Upper lobe of left lung (tissue), 6 donors: ENCODE measurements at regions not wholly inside any gene's neighbourhood (a gene's known extent, or its start where the extent isn't known, plus 50 kb on each side); places are given as distances from the start of the nearest gene placed in this dataset.

Experiments
- ATAC-seq, 2 donors: fragments of 200-7000 bp; cut with Tn5 transposase; one replicate each; pipeline ENCODE4 v1.9.1; 2022; ENCODE audit warnings: mild to moderate bottlenecking in 2 of 2, moderate library complexity in 2 of 2; ENCODE audit not compliant: low FRiP score in 2 of 2
- DNase-seq, 2 donors: peaks; one replicate each; pipeline ENCODE4 v3.0.0-alpha.2; 2019 to 2020
- H3K27ac ChIP-seq, 4 donors: fragments of 200-600 bp; sonication (generic); one replicate each; pipeline ENCODE4 v1.5.1; 2016 to 2019
- H3K27me3 ChIP-seq, 4 donors: fragments of 200-600 bp; sonication (generic); one replicate each; pipeline ENCODE4 v1.5.1; 2017 to 2019
- H3K36me3 ChIP-seq, 4 donors: fragments of 200-600 bp; sonication (generic); one replicate each; pipeline ENCODE4 v1.5.1; 2016 to 2019
- H3K4me1 ChIP-seq, 4 donors: fragments of 200-600 bp; sonication (generic); one replicate each; pipeline ENCODE4 v1.5.1; 2018 to 2019
- H3K4me3 ChIP-seq, 4 donors: fragments of 200-600 bp; sonication (generic); one replicate each; pipeline ENCODE4 v1.5.1; 2017 to 2019; ENCODE audit warnings: mild to moderate bottlenecking in 2 of 4, moderate library complexity in 1 of 4
- H3K9me3 ChIP-seq, 4 donors: fragments of 200-600 bp; sonication (generic); one replicate each; pipeline ENCODE4 v1.5.1; 2018 to 2019
- EP300 ChIP-seq, 4 donors: sonication (generic); formaldehyde crosslinking; IDR thresholded peaks; one replicate each; pipeline ENCODE4 v1.5.1; 2017; ENCODE audit warnings: antibody characterized with exemption in 4 of 4, control low read depth in 2 of 4
- POLR2A ChIP-seq, 4 donors: fragments of 450-650 bp; IDR thresholded peaks; one replicate each; pipeline ENCODE4 v1.5.1; 2016 to 2017; ENCODE audit warnings: antibody characterized with exemption in 4 of 4, mild to moderate bottlenecking in 2 of 4
- POLR2AphosphoS5 ChIP-seq, 2 donors: sonication (generic); formaldehyde crosslinking; IDR thresholded peaks; one replicate each; pipeline ENCODE4 v1.5.1; 2017; ENCODE audit warnings: antibody characterized with exemption in 2 of 2
- WGBS, 2 donors: methylation state at CpG; one replicate each; pipeline ENCODE4 v1.1.5; 2017 to 2018; 5-methylcytosine and 5-hydroxymethylcytosine counted together
- TF ChIP-seq, protein P1 (sequence below), 6 experiments: fragments of 450-650 bp in 4 of 6; fragments of 200-600 bp in 2 of 6; sonication (generic) in 2 of 6; IDR thresholded peaks; one replicate each; pipeline ENCODE4 v1.5.1; 2016 to 2019; ENCODE audit warnings: antibody characterized with exemption in 6 of 6
- donor health status: DM: no; HTN: no; CAD: no; lungs with moderate emphysema.
- donor health status: DM: no; HTN: yes; CAD: no; lungs with severe emphysema.

DNA sequence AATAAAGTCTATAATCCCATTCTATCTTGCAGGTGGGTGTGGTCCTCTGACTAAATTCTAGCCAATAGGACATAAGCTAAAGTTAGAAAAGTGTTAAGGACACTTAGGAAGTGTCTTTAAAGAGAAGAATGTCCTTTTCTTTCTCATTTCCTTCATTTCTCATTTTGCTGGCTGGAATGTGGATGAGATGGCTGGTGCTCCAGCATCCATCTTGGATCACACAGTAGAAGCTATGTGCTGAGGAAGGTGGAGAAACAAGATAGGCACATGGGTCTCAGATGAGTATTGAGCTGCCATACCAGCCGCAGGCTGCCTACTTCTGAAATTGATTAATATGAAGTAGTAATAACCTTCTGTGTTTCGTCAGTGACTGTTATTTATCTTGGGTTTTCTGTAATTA is 289.0 kb downstream of the LRFN2 start:
- 88 to 95% methylated on average over 2 of the region's 2 CpGs for WGBS, 2 donors

DNA sequence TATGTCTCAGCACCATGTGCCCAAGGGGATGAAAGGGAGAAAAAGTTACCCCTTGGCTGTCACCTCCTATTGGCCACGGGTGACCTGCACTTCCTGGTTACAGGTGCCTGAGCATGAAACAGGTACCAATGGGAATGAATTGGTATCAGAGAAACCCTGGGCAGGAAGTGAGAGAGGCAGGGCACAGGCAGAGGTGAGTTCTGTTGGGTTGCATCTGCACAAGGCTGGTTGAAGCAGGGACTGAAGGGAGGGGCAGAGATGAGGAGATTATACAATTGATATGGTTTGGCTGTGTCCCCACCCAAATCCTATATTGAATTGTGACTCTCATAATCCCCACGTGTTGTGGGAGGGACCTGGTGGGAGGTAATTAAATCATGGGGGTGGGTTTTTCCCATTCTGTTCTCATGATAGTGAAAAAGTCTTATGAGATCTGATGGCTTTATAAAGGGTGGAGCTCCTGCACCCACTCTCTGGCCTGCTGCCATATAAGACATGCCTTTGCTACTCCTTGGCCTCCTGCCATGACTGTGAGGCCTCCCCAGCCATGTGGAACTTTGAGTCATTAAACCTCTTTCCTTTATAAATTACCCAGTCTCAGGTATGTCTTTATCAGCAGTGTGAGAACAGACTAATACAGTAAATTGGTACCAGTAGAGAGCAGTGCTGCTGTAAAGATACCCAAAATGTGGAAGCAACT is 291.8 kb downstream of the LRFN2 start:
- TF ChIP-seq POLR2AphosphoS5 (IDR thresholded peaks at IDR 0.05) (no peak), EP300 (IDR thresholded peaks at IDR 0.05) (no peak), POLR2A (IDR thresholded peaks at IDR 0.05) (no peak)
- TF ChIP-seq, protein P1, sequence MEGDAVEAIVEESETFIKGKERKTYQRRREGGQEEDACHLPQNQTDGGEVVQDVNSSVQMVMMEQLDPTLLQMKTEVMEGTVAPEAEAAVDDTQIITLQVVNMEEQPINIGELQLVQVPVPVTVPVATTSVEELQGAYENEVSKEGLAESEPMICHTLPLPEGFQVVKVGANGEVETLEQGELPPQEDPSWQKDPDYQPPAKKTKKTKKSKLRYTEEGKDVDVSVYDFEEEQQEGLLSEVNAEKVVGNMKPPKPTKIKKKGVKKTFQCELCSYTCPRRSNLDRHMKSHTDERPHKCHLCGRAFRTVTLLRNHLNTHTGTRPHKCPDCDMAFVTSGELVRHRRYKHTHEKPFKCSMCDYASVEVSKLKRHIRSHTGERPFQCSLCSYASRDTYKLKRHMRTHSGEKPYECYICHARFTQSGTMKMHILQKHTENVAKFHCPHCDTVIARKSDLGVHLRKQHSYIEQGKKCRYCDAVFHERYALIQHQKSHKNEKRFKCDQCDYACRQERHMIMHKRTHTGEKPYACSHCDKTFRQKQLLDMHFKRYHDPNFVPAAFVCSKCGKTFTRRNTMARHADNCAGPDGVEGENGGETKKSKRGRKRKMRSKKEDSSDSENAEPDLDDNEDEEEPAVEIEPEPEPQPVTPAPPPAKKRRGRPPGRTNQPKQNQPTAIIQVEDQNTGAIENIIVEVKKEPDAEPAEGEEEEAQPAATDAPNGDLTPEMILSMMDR (IDR thresholded peaks at IDR 0.05) = no peak
- Histone ChIP-seq H3K4me1 (no peaks in the 10 kb centered on the region), H3K27me3 (no peaks in the 10 kb centered on the region), H3K9me3 (no peaks in the 10 kb centered on the region), H3K36me3 (no peaks in the 10 kb centered on the region), H3K27ac (no peak overlapping the region), H3K4me3 (no peak overlapping the region)
- ATAC-seq (no peak), DNase-seq (no peak)
- WGBS, 2 donors = 66 to 71% methylated on average over 2 of the region's 2 CpGs

More for the DNA sequence above, 289.0 kb downstream of the LRFN2 start:
- Histone ChIP-seq H3K9me3 (no peaks in the 10 kb centered on the region), H3K36me3 (no peaks in the 10 kb centered on the region), H3K4me3 (no peak overlapping the region), H3K27me3 (no peaks in the 10 kb centered on the region), H3K4me1 (no peaks in the 10 kb centered on the region), H3K27ac (no peak overlapping the region)
- no peak for DNase-seq
- TF ChIP-seq POLR2A (IDR thresholded peaks at IDR 0.05) (no peak), EP300 (IDR thresholded peaks at IDR 0.05) (no peak), POLR2AphosphoS5 (IDR thresholded peaks at IDR 0.05) (no peak)
- TF ChIP-seq, protein P1 (IDR thresholded peaks at IDR 0.05) = no peak
- no peak for ATAC-seq

DNA sequence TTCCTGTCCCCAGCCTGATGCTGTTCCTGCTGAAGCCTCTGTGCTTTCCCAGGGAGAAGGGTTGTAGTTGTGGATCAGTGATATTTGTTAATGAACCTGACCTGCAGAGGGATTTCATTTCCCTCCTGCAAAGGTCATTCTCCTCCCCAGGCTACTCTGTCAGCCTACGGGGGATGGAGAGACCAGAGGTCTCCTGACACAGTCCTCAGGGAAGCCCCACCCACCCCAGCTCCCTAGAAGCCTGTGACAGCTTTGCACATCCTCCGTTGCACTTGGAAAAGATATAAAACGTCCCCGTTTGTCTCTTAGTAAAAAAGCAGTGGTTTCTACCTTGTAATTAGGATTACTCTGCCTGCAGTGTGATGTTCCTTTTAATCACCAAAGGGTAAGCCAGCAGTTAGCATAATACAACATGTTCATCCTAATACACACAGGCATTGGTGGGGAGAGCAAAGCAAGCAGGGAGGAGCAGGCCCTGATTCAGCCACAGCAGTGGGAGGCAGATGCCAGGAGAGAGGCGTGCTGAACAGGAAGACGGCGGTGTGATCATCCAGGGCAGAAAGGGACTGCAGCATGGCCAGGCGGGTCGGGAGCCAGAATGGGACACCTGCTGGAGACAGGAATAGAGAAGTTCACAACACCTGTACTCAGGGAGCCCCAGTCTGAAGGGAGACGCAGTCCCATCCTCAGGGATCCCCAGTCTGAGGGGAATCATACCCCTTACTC is 293.5 kb downstream of the LRFN2 start:
- no peaks in the 10 kb centered on the region for H3K9me3 ChIP-seq
- WGBS, 2 donors = 53 to 56% methylated on average over 9 to 10 of the region's 10 CpGs
- ATAC-seq = no peak
- DNase-seq = peak in 1 of 2 donors; percentile 23
- no peaks in the 10 kb centered on the region for H3K27me3 ChIP-seq
- TF ChIP-seq EP300 (IDR thresholded peaks at IDR 0.05) (no peak), POLR2AphosphoS5 (IDR thresholded peaks at IDR 0.05) (no peak), POLR2A (IDR thresholded peaks at IDR 0.05) (no peak)
- TF ChIP-seq, protein P1 (IDR thresholded peaks at IDR 0.05) = no peak
- H3K4me1 ChIP-seq = no peaks in the 10 kb centered on the region
- H3K27ac ChIP-seq = no peak overlapping the region
- no peak overlapping the region for H3K4me3 ChIP-seq
- no peaks in the 10 kb centered on the region for H3K36me3 ChIP-seq

DNA sequence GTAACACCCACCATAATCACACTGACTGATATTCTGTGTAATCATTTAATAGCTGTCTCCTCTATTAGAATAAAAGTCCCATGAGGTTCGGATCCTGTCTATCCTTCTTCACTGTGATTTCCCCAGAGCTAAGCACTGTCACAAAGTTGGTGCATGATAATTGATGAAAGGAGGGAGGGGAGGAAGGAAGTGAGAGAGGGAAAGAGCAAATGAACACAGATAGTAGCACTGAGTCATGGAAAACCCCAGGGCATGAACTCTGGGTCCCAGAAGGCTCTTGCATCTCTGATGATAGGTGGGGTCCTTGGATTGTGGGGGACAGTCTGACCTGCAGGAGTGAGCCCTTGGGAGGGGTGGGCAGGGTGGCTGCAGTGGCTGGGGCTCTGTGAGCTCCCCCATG is 294.1 kb downstream of the LRFN2 start:
- no peak overlapping the region for H3K4me3 ChIP-seq
- H3K36me3 ChIP-seq = no peaks in the 10 kb centered on the region
- DNase-seq (peak in 1 of 2 donors; percentile 36), ATAC-seq (no peak)
- TF ChIP-seq EP300 (IDR thresholded peaks at IDR 0.05) (no peak), POLR2AphosphoS5 (IDR thresholded peaks at IDR 0.05) (no peak)
- TF ChIP-seq, protein P1 (IDR thresholded peaks at IDR 0.05) = no peak
- no peak overlapping the region for H3K27ac ChIP-seq
- no peaks in the 10 kb centered on the region for H3K9me3 ChIP-seq
- 62 to 63% methylated on average over 1 of the region's 1 CpG for WGBS, 2 donors
- no peaks in the 10 kb centered on the region for H3K27me3 ChIP-seq
- H3K4me1 ChIP-seq = no peaks in the 10 kb centered on the region
